Ectodermal cell (in vitro differentiated cells): ENCODE measurements at regions not wholly inside any gene's neighbourhood (a gene's known extent, or its start where the extent isn't known, plus 50 kb on each side); places are given as distances from the start of the nearest gene placed in this dataset.

Experiments used
- H3K27ac ChIP-seq: 2 replicates; pipeline ENCODE4 v1.7.0; 2013; ENCODE audit warnings: mild to moderate bottlenecking, low read depth, low read length; ENCODE audit not compliant: insufficient read depth, poor library complexity, severe bottlenecking
- H3K27me3 ChIP-seq: 2 replicates; pipeline ENCODE4 v1.7.0; 2013; ENCODE audit warnings: mild to moderate bottlenecking, low read length; ENCODE audit not compliant: insufficient read depth, control insufficient read depth, poor library complexity, severe bottlenecking
- H3K36me3 ChIP-seq: one replicate; pipeline ENCODE4 v1.7.0; 2013; ENCODE audit warnings: low read length; ENCODE audit not compliant: control insufficient read depth, insufficient read depth
- H3K4me1 ChIP-seq: one replicate; pipeline ENCODE4 v1.7.0; 2013; ENCODE audit warnings: low read length; ENCODE audit not compliant: control insufficient read depth, insufficient read depth
- H3K4me3 ChIP-seq: 2 replicates; pipeline ENCODE4 v1.7.0; 2013; ENCODE audit warnings: low read depth, low read length, control low read depth; ENCODE audit not compliant: insufficient read depth
- H3K9me3 ChIP-seq: 2 replicates; pipeline ENCODE4 v1.7.0; 2013; ENCODE audit warnings: mild to moderate bottlenecking, low read length, moderate library complexity; ENCODE audit not compliant: control insufficient read depth
- WGBS, 2 experiments: methylation state at CpG; one replicate each; pipeline ENCODE4 v1.1.7; 2013; ENCODE audit warnings: missing lambda C conversion rate in 2 of 2; 5-methylcytosine and 5-hydroxymethylcytosine counted together

- no peaks in the 10 kb centered on the region for H3K4me1 ChIP-seq
- H3K27me3 ChIP-seq: no peaks in the 10 kb centered on the region
- no peaks in the 10 kb centered on the region for H3K36me3 ChIP-seq
- no peaks in the 10 kb centered on the region for H3K9me3 ChIP-seq
- WGBS, 2 experiments: 91 to 97% methylated on average over 1 of the region's 1 CpG
- no peak overlapping the region for H3K4me3 ChIP-seq
- H3K27ac ChIP-seq: no peak overlapping the region
Observed at GRCh38 chr11:131043251-131043650, 127.0 kb upstream of the SNX19 start.

GRCh38 chr11:131044851-131045250 lies 128.6 kb upstream of the SNX19 start:
- Histone ChIP-seq H3K27me3 (no peaks in the 10 kb centered on the region), H3K27ac (no peak overlapping the region), H3K9me3 (no peaks in the 10 kb centered on the region), H3K36me3 (no peaks in the 10 kb centered on the region), H3K4me1 (no peaks in the 10 kb centered on the region), H3K4me3 (no peak overlapping the region)
- WGBS, 2 experiments: 90 to 92% methylated on average over 5 to 7 of the region's 7 CpGs

GRCh38 chr11:131052367-131052766 lies 136.1 kb upstream of the SNX19 start:
- H3K27ac ChIP-seq: no peak overlapping the region
- no peaks in the 10 kb centered on the region for H3K36me3 ChIP-seq
- 94 to 98% methylated on average over 3 of the region's 3 CpGs for WGBS, 2 experiments
- peaks cover 6% of the 10 kb centered on the region for H3K4me1 ChIP-seq
- no peak overlapping the region for H3K4me3 ChIP-seq
- H3K27me3 ChIP-seq: no peaks in the 10 kb centered on the region
- no peaks in the 10 kb centered on the region for H3K9me3 ChIP-seq

- H3K27me3 ChIP-seq: no peaks in the 10 kb centered on the region
- WGBS, 2 experiments: 80 to 82% methylated on average over 2 of the region's 2 CpGs
- no peak overlapping the region for H3K27ac ChIP-seq
- peaks cover 6% of the 10 kb centered on the region for H3K4me1 ChIP-seq
- H3K9me3 ChIP-seq: no peaks in the 10 kb centered on the region
- no peaks in the 10 kb centered on the region for H3K36me3 ChIP-seq
- no peak overlapping the region for H3K4me3 ChIP-seq
Observed at GRCh38 chr11:131056036-131056435, 139.8 kb upstream of the SNX19 start.

- Histone ChIP-seq H3K27ac (no peak overlapping the region), H3K9me3 (no peaks in the 10 kb centered on the region), H3K36me3 (no peaks in the 10 kb centered on the region), H3K27me3 (no peaks in the 10 kb centered on the region), H3K4me1 (peaks cover 5% of the 10 kb centered on the region), H3K4me3 (no peak overlapping the region)
- 48 to 49% methylated on average over 6 of the region's 6 CpGs for WGBS, 2 experiments
Observed at GRCh38 chr11:131063638-131064037, 147.4 kb upstream of the SNX19 start.

- no peaks in the 10 kb centered on the region for H3K36me3 ChIP-seq
- no peak overlapping the region for H3K4me3 ChIP-seq
- no peak overlapping the region for H3K27ac ChIP-seq
- peaks cover 5% of the 10 kb centered on the region for H3K4me1 ChIP-seq
- H3K9me3 ChIP-seq: no peaks in the 10 kb centered on the region
- no peaks in the 10 kb centered on the region for H3K27me3 ChIP-seq
- 40 to 44% methylated on average over 12 of the region's 12 CpGs for WGBS, 2 experiments
Observed at GRCh38 chr11:131064373-131064991, 148.2 kb upstream of the SNX19 start.

GRCh38 chr11:131065435-131066413 lies 149.4 kb upstream of the SNX19 start:
- 94 to 96% methylated on average over 13 of the region's 13 CpGs for WGBS, 2 experiments
- Histone ChIP-seq H3K4me1 (peaks cover 5% of the 10 kb centered on the region), H3K4me3 (no peak overlapping the region), H3K27ac (no peak overlapping the region), H3K27me3 (no peaks in the 10 kb centered on the region), H3K9me3 (no peaks in the 10 kb centered on the region), H3K36me3 (no peaks in the 10 kb centered on the region)

GRCh38 chr11:131066551-131066950 lies 150.3 kb upstream of the SNX19 start:
- Histone ChIP-seq H3K27me3 (no peaks in the 10 kb centered on the region), H3K27ac (no peak overlapping the region), H3K4me3 (no peak overlapping the region), H3K4me1 (peaks cover 5% of the 10 kb centered on the region), H3K36me3 (no peaks in the 10 kb centered on the region), H3K9me3 (no peaks in the 10 kb centered on the region)
- 94 to 95% methylated on average over 7 of the region's 7 CpGs for WGBS, 2 experiments

- WGBS, 2 experiments: 95% methylated on average over 4 of the region's 4 CpGs
- no peaks in the 10 kb centered on the region for H3K27me3 ChIP-seq
- H3K9me3 ChIP-seq: no peaks in the 10 kb centered on the region
- H3K36me3 ChIP-seq: no peaks in the 10 kb centered on the region
- H3K4me3 ChIP-seq: no peak overlapping the region
- H3K27ac ChIP-seq: no peak overlapping the region
- no peaks in the 10 kb centered on the region for H3K4me1 ChIP-seq
Observed at GRCh38 chr11:131070365-131070764, 154.1 kb upstream of the SNX19 start.

- Histone ChIP-seq H3K27me3 (no peaks in the 10 kb centered on the region), H3K4me3 (no peak overlapping the region), H3K27ac (no peak overlapping the region), H3K9me3 (no peaks in the 10 kb centered on the region), H3K36me3 (no peaks in the 10 kb centered on the region), H3K4me1 (no peaks in the 10 kb centered on the region)
- 91 to 100% methylated on average over 2 of the region's 2 CpGs for WGBS, 2 experiments
Observed at GRCh38 chr11:131073167-131073566, 156.9 kb upstream of the SNX19 start.
